Skeletal muscle tissue (tissue), 3 donors: ENCODE measurements at regions not wholly inside any gene's neighbourhood (a gene's known extent, or its start where the extent isn't known, plus 50 kb on each side); places are given as distances from the start of the nearest gene placed in this dataset.
"Not testable (repeated sequence)": the region's sequence is repeated elsewhere in the genome, so short reads cannot be mapped to it uniquely, and the experiment has no call there.

Experiments
- H3K27ac ChIP-seq: one replicate; pipeline ENCODE4 v1.7.0; 2013; ENCODE audit warnings: mild to moderate bottlenecking, low read depth, low read length, inconsistent platforms
- H3K27me3 ChIP-seq, 3 donors: one replicate each; pipeline ENCODE4 v1.7.0; 2013; ENCODE audit warnings: low read length in 3 of 3; ENCODE audit not compliant: control insufficient read depth in 3 of 3, insufficient read depth in 3 of 3
- H3K36me3 ChIP-seq, 3 donors: one replicate each; pipeline ENCODE4 v1.7.0; 2013; ENCODE audit warnings: low read length in 3 of 3; ENCODE audit not compliant: control insufficient read depth in 3 of 3, insufficient read depth in 3 of 3
- H3K4me1 ChIP-seq, 3 donors: one replicate each; pipeline ENCODE4 v1.7.0; 2013; ENCODE audit warnings: low read length in 3 of 3, mild to moderate bottlenecking in 3 of 3; ENCODE audit not compliant: control insufficient read depth in 3 of 3, insufficient read depth in 3 of 3
- H3K4me3 ChIP-seq, 3 donors: one replicate each; pipeline ENCODE4 v1.7.0; 2013; ENCODE audit warnings: low read length in 3 of 3
- H3K9ac ChIP-seq, 3 donors: one replicate each; pipeline ENCODE4 v1.7.0; 2013; ENCODE audit warnings: low read length in 3 of 3, mild to moderate bottlenecking in 3 of 3, moderate library complexity in 2 of 3, low read depth in 1 of 3
- H3K9me3 ChIP-seq, 3 donors: one replicate each; pipeline ENCODE4 v1.7.0; 2013; ENCODE audit warnings: low read length in 3 of 3; ENCODE audit not compliant: control insufficient read depth in 3 of 3
- donor health status: Osteomylitis.

GRCh38 chr11:25625094-25625493, 706.8 kb upstream of the ANO3 start:
- Histone ChIP-seq H3K9ac (no peak overlapping the region), H3K27me3 (no peaks in the 10 kb centered on the region), H3K27ac (no peak overlapping the region), H3K4me1 (no peaks in the 10 kb centered on the region), H3K4me3 (no peak overlapping the region), H3K9me3 (no peaks in the 10 kb centered on the region), H3K36me3 (no peaks in the 10 kb centered on the region)

GRCh38 chr11:25628030-25628429, 703.9 kb upstream of the ANO3 start:
- Histone ChIP-seq H3K36me3 (no peaks in the 10 kb centered on the region), H3K27me3 (no peaks in the 10 kb centered on the region), H3K9me3 (peaks cover 0 to 2% (median 0%) of the 10 kb centered on the region in 3 donors), H3K27ac (no peak overlapping the region), H3K4me1 (no peaks in the 10 kb centered on the region), H3K9ac (no peak overlapping the region), H3K4me3 (no peak overlapping the region)

- Histone ChIP-seq H3K27me3 (no peaks in the 10 kb centered on the region), H3K4me3 (no peak overlapping the region), H3K36me3 (no peaks in the 10 kb centered on the region), H3K27ac (no peak overlapping the region), H3K9me3 (peaks cover 0 to 4% (median 0%) of the 10 kb centered on the region in 3 donors), H3K4me1 (no peaks in the 10 kb centered on the region), H3K9ac (no peak overlapping the region)
These were observed 698.7 kb upstream of the ANO3 start for GRCh38 chr11:25633230-25633629.

- H3K9me3 ChIP-seq, H3K4me3 ChIP-seq, H3K9ac ChIP-seq, H3K27ac ChIP-seq, H3K36me3 ChIP-seq, H3K4me1 ChIP-seq, H3K27me3 ChIP-seq: not testable (repeated sequence)
These were observed 682.7 kb upstream of the ANO3 start for GRCh38 chr11:25649220-25649619.

GRCh38 chr11:25650319-25650718, 681.6 kb upstream of the ANO3 start:
- H3K27me3 ChIP-seq = no peaks in the 10 kb centered on the region

GRCh38 chr11:25655636-25656035, 676.3 kb upstream of the ANO3 start:
- no peaks in the 10 kb centered on the region for H3K4me1 ChIP-seq
- no peak overlapping the region for H3K27ac ChIP-seq
- H3K36me3 ChIP-seq = no peaks in the 10 kb centered on the region
- no peak overlapping the region for H3K9ac ChIP-seq
- H3K9me3 ChIP-seq = no peaks in the 10 kb centered on the region
- no peak overlapping the region for H3K4me3 ChIP-seq
- no peaks in the 10 kb centered on the region for H3K27me3 ChIP-seq

More at GRCh38 chr11:25650319-25650718, 681.6 kb upstream of the ANO3 start:
- Histone ChIP-seq H3K4me3 (no peak overlapping the region), H3K4me1 (no peaks in the 10 kb centered on the region), H3K9ac (no peak overlapping the region), H3K27ac (no peak overlapping the region), H3K9me3 (no peaks in the 10 kb centered on the region), H3K36me3 (no peaks in the 10 kb centered on the region)

GRCh38 chr11:25658916-25659315, 673.0 kb upstream of the ANO3 start:
- Histone ChIP-seq H3K4me1 (no peaks in the 10 kb centered on the region), H3K9ac (no peak overlapping the region), H3K27ac (no peak overlapping the region), H3K9me3 (no peaks in the 10 kb centered on the region), H3K4me3 (no peak overlapping the region), H3K36me3 (no peaks in the 10 kb centered on the region), H3K27me3 (no peaks in the 10 kb centered on the region)

- Histone ChIP-seq H3K9ac (no peak overlapping the region), H3K36me3 (no peaks in the 10 kb centered on the region), H3K27ac (no peak overlapping the region), H3K9me3 (no peaks in the 10 kb centered on the region), H3K4me1 (no peaks in the 10 kb centered on the region), H3K4me3 (no peak overlapping the region), H3K27me3 (no peaks in the 10 kb centered on the region)
These were observed 672.2 kb upstream of the ANO3 start for GRCh38 chr11:25659706-25660105.

GRCh38 chr11:25667871-25668270, 664.1 kb upstream of the ANO3 start:
- Histone ChIP-seq H3K4me1 (no peaks in the 10 kb centered on the region), H3K4me3 (no peak overlapping the region), H3K9ac (no peak overlapping the region)

GRCh38 chr11:25691959-25692358, 640.0 kb upstream of the ANO3 start:
- Histone ChIP-seq H3K4me3 (no peak overlapping the region), H3K27me3 (no peaks in the 10 kb centered on the region), H3K27ac (no peak overlapping the region), H3K4me1 (no peaks in the 10 kb centered on the region), H3K9ac (no peak overlapping the region), H3K36me3 (no peaks in the 10 kb centered on the region), H3K9me3 (peaks cover 0 to 8% (median 2%) of the 10 kb centered on the region in 3 donors)

More at GRCh38 chr11:25667871-25668270, 664.1 kb upstream of the ANO3 start:
- no peaks in the 10 kb centered on the region for H3K9me3 ChIP-seq
- H3K36me3 ChIP-seq = no peaks in the 10 kb centered on the region
- H3K27ac ChIP-seq = no peak overlapping the region
- no peaks in the 10 kb centered on the region for H3K27me3 ChIP-seq

- no peaks in the 10 kb centered on the region for H3K4me1 ChIP-seq
- H3K27me3 ChIP-seq = no peaks in the 10 kb centered on the region
- no peak overlapping the region for H3K9ac ChIP-seq
- H3K4me3 ChIP-seq = no peak overlapping the region
- no peaks in the 10 kb centered on the region for H3K36me3 ChIP-seq
- no peak overlapping the region for H3K27ac ChIP-seq
- no peaks in the 10 kb centered on the region for H3K9me3 ChIP-seq
These were observed 629.5 kb upstream of the ANO3 start for GRCh38 chr11:25702417-25702816.
